ENCODE measurements at regions not wholly inside any gene's neighbourhood (a gene's known extent, or its start where the extent isn't known, plus 50 kb on each side); places are given as distances from the start of the nearest gene placed in this dataset.

GRCh38 chr2:128623776-128624761, 305.4 kb upstream of the HS6ST1 start:
- peak; percentile 13 for DNase-seq

- no peak for DNase-seq
These were observed 306.3 kb upstream of the HS6ST1 start for GRCh38 chr2:128624956-128625355.

- DNase-seq: no peak
These were observed 306.8 kb upstream of the HS6ST1 start for GRCh38 chr2:128625421-128625820.

- DNase-seq: no peak
These were observed 307.5 kb upstream of the HS6ST1 start for GRCh38 chr2:128625963-128626759.

DNA sequence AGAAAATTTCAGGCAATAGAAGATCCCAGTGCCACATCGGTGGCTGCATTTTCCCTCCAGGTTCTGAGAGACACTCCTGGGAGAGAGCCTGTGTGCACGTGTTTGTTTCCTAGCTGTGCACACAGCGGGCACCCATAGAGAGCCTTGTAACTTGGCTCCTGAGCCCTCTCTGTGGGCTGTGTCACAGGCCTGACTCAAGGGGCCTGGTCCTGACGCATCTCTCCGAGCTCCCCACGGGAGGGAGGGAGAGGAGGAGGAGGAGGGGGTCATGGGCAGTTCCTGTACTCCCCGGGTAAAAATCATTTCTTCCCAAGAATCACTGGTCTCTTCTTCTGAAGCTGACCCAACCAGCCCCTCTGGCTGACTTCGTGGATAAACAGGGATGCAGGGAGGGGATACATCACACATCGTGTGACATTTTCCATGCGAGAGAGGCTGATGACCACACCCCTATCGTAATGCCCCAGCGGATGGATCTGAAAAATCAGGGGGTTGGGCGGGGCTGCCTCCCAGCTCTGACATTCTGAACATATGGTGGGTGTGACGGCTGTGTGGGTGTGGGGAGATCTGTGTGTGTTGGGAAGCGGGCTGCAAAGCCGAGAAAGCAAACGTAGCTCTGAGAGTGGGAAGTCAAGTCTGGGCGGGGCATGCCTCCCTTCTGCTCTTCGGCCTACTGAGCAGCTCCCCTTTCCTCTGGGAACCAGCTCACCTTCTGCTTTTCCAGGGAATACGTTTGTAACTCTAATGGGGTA, 308.3 kb upstream of the HS6ST1 start:
- DNase-seq: no peak

DNA sequence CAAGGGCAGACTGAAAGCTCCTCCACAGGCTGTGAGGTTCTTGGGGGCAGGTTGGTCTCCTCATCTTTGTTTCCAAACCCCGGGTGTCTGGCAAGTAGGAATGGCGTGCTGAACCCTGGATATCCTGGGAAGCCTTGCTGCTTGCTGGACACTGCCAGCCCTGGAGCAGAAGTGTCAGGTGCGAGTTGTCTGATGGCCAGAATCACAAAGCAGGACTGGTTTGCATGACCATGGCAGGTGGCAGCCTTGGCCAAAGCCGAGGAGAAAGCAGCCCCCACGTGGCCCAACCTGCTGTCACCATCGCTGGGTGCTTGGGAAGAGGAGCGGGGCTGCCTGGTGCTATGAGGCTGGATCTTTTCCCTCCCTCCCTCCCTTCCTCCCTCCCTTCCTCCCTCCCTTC, 309.5 kb upstream of the HS6ST1 start:
- no peak for DNase-seq

GRCh38 chr2:128628996-128629395, 310.3 kb upstream of the HS6ST1 start:
- DNase-seq: no peak

- no peak for DNase-seq
These were observed 312.5 kb upstream of the HS6ST1 start for GRCh38 chr2:128630974-128631697.

- no peak for DNase-seq
These were observed 313.2 kb upstream of the HS6ST1 start for GRCh38 chr2:128631698-128632500.

DNA sequence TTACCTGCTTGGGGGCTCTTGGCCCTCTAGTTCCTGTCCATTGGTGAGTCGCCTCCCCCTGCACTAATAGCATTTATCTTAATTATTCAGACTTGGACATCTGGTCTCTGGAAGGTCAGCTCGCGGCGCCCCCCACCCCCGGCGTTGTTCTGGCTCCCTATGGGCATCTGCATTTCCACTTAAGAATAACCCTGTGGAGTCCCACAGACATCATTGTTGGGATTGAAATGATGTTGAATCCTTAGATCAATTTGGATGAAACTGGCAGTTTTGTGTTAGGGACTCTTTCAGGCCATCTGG, 313.8 kb upstream of the HS6ST1 start:
- DNase-seq: no peak

GRCh38 chr2:128633501-128633900, 314.8 kb upstream of the HS6ST1 start:
- DNase-seq: no peak

GRCh38 chr2:128635361-128635900, 316.8 kb upstream of the HS6ST1 start:
- no peak for DNase-seq

- no peak for DNase-seq
These were observed 318.1 kb upstream of the HS6ST1 start for GRCh38 chr2:128636802-128637147.

DNA sequence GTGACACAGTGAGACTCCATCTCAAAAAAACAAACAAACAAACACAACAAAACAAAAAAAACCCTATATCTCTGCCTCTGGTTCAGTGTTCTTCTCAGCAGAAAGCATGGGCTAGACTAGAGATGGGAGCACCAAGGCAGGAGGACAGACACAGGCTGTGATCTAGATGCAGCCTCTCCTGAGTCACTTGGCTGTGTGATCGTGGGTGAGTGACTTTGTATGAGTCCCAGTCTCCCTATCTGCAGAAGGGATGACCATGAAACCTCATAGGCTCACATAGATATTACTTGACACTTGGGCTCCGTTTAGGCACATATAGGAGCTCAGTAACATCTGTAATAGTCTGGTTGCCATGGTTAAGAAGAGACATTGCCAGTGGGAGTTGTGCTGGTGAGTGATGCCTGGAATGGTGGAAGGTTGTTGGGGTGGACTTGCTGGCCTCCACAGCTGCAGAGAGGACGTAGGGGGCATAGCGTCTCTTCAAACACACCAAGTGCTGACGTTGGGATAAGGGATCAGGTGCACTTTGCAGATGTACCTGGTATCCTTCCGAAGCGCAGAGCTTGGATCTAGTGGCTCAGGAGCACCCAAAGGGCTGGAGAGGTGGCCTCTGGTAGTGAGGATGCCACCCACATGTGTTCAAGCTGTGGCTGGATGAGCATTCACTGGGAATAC, 318.9 kb upstream of the HS6ST1 start:
- DNase-seq: no peak

DNA sequence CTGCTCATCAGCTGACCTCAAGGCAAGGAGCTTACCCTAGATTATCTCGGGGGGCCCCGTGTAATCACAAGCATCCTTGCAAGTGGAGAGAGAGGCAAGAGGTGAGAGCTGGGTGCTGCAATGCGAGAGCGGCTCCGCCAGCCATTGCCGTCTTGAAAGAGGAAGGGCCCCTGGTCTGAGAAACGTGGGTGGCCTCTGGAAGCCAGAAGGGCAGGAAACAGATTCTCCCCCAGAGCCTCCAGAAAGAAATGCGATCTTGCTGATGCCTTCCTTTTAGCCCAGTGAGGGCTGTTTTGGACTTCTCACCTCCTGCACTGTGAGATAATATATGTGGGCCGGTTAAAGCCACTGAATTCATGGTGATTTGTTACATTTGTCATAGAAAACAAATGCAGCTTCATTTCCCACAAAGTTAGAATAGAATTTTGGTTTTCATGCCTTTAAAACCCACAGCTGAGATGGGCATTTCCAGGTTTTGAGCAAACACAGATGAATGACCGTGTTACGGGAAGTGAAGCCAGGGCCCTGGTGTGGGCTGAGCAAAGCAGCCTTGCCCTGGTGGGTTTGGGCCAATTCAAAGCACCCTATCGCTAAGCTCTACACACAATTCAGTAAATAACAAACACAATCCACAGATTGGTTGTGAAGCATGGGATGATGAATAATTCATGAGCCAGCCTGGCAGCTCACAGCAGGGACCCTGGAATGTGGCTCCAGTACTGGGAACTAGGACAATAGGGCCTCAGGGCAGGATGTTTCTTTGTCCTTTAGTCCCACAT, 319.9 kb upstream of the HS6ST1 start:
- no peak for DNase-seq

- no peak for DNase-seq
These were observed 320.4 kb upstream of the HS6ST1 start for GRCh38 chr2:128639120-128639477.

DNA sequence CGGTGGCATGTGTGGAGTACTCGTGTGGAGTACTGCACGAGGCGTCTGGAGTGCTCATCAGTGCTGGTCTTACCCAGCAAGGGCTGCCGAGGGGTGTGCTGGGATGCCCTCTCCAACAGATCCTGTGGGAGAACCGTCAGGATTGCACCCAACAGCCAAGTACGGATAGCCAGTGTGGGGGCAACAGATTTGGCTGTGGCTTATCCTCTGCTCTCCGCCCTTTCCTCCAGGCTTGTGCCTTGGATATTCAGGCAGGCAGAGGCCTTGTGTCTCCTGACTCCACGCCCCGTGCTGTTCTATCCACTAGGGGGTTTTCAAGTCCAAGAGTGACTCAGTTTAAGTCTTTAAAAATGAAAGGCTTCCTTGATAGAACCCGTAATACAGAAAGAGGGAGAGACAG, 321.0 kb upstream of the HS6ST1 start:
- DNase-seq: no peak

DNA sequence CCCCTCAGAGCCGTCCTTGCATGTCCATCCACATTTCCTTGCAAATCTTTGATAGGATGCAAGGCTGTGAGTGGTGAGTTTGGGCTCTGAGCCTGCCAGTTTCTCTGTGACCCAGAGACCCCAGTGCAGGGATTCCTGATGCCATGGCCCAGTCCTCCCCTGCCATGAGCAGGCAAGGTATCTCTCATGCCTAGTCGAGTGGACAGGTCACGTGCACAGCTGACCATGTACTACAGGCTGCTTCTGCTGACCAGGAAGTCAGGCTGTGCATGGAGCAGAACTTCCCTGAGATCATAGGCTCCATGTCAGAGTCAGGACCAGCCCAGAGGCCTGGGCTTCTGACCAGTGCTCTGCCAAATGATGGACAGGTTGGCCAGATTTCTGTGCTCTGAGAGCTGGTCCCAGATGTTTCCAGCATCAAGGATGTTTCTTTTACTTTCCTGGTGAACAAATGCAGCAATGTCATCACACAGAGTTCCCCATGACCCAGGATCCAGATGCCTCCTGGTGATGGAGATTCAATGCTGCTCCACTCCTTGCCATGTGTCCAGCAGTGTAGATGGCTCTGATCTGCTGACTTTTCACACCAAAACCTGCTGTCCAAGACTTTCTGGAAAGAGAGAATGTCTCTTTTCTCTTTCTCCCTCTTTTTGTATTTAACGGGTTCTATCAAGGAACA, 321.6 kb upstream of the HS6ST1 start:
- DNase-seq: no peak

DNA sequence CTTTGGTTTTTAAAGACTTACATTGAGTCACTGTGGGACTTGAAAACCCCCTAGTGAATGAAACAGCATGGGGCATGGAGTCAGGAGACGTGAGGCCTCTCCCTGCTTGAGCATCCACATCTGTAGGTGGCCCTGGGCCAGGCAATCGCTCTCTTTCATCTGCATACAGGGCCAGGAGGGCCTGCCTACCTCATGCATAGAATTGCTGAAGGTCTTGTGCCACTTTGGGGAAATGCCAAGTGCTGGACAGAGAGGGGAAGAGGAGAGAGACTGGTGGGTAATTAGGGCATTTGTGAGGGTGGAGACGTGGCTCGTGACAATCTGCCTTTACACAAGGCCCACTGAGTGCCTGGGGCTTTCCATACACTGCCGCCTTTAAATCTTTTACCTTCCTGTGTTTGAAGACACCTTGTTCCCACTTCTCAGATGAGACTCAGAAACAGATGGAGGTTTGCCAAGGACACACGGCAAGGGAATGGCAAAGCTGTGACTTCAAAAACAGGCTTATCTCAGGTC, 322.2 kb upstream of the HS6ST1 start:
- DNase-seq: no peak
